ENCODE measurements at regions not wholly inside any gene's neighbourhood (a gene's known extent, or its start where the extent isn't known, plus 50 kb on each side); places are given as distances from the start of the nearest gene placed in this dataset.

- no peak overlapping the region for H3K4me3 ChIP-seq (ENCODE audit: low read length)
- no peak for TF ChIP-seq CTCF (conservative IDR thresholded peaks at IDR 0.05; ENCODE audit: low read depth, low read length)
- no peak for DNase-seq (ENCODE audit: low read depth)
Measured at GRCh38 chr5:118711727-118712126, 276.6 kb downstream of the DTWD2 start.

GRCh38 chr5:118705959-118706667 lies 282.2 kb downstream of the DTWD2 start:
- no peak for DNase-seq (ENCODE audit: low read depth)
- no peak for TF ChIP-seq CTCF (conservative IDR thresholded peaks at IDR 0.05; ENCODE audit: low read depth, low read length)
- no peak overlapping the region for H3K4me3 ChIP-seq (ENCODE audit: low read length)

- no peak for DNase-seq (ENCODE audit: low read depth)
- H3K4me3 ChIP-seq (ENCODE audit: low read length), result no peak overlapping the region
- TF ChIP-seq CTCF (conservative IDR thresholded peaks at IDR 0.05; ENCODE audit: low read depth, low read length), result no peak
Measured at GRCh38 chr5:118703241-118703640, 285.1 kb downstream of the DTWD2 start.

- TF ChIP-seq CTCF (conservative IDR thresholded peaks at IDR 0.05; ENCODE audit: low read depth, low read length), result no peak
- DNase-seq (ENCODE audit: low read depth), result no peak
- no peak overlapping the region for H3K4me3 ChIP-seq (ENCODE audit: low read length)
Measured at GRCh38 chr5:118701791-118702190, 286.6 kb downstream of the DTWD2 start.

GRCh38 chr5:118700510-118700909 lies 287.8 kb downstream of the DTWD2 start:
- no peak for DNase-seq (ENCODE audit: low read depth)
- TF ChIP-seq CTCF (conservative IDR thresholded peaks at IDR 0.05; ENCODE audit: low read depth, low read length), result no peak

GRCh38 chr5:118698774-118699173 lies 289.6 kb downstream of the DTWD2 start:
- no peak for TF ChIP-seq CTCF (conservative IDR thresholded peaks at IDR 0.05; ENCODE audit: low read depth, low read length)
- no peak overlapping the region for H3K4me3 ChIP-seq (ENCODE audit: low read length)
- no peak for DNase-seq (ENCODE audit: low read depth)

More at GRCh38 chr5:118700510-118700909, 287.8 kb downstream of the DTWD2 start:
- H3K4me3 ChIP-seq (ENCODE audit: low read length), result no peak overlapping the region

GRCh38 chr5:118696076-118696475 lies 292.3 kb downstream of the DTWD2 start:
- no peak for TF ChIP-seq CTCF (conservative IDR thresholded peaks at IDR 0.05; ENCODE audit: low read depth, low read length)
- DNase-seq (ENCODE audit: low read depth), result no peak
- no peak overlapping the region for H3K4me3 ChIP-seq (ENCODE audit: low read length)
